ENCODE measurements at regions not wholly inside any gene's neighbourhood (a gene's known extent, or its start where the extent isn't known, plus 50 kb on each side); places are given as distances from the start of the nearest gene placed in this dataset.
"Not testable (repeated sequence)": the region's sequence is repeated elsewhere in the genome, so short reads cannot be mapped to it uniquely, and the experiment has no call there.

DNA sequence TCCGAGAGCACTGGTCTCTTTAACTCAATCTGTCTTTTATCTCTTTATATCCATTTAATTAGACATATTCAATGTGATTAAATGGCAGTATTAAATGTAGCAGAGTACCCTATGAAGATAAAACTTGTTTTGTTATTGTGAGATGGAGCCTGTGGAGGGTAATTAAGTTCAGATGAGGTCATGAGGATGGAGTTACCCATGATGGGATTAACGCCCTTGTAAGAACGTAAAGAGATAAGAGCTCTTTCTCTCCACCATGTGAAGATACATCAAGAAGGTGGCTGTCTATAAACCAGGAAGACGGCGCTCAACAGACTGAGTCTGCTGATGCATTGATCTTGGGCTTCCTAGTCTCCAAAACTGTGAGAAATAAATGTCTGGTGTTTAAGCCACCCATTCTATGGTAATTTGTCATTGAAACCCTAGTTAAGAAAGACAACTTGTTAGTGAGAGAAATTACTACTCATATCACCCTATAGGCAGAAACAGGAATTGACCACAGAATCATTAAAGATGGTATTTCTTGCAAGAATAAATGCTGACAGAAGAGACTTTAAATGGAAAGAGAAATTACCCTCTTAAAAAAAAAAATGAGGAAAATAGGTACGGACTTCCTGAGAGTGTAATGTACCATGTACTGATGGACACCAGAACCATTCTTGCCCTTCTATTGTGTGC lies 738.7 kb upstream of the CHAC2 start:
- Histone ChIP-seq H3K4me3 (ENCODE audit: low read length) (no peak overlapping the region), H3K27ac (ENCODE audit: low read depth, low read length) (no peak overlapping the region), H3K9ac (ENCODE audit: low read depth, low read length) (no peak overlapping the region), H3K27me3 (ENCODE audit: insufficient read depth, low read length) (no peaks in the 10 kb centered on the region), H3K36me3 (ENCODE audit: insufficient read depth, low read length) (no peaks in the 10 kb centered on the region), H3K4me1 (ENCODE audit: insufficient read depth, low read length) (no peaks in the 10 kb centered on the region; the same call in 1 of the 2 replicates), H3K9me3 (ENCODE audit: insufficient read depth, low read depth, low read length) (no peaks in the 10 kb centered on the region)
- 98% methylated on average over 6 of the region's 6 CpGs for WGBS

DNA sequence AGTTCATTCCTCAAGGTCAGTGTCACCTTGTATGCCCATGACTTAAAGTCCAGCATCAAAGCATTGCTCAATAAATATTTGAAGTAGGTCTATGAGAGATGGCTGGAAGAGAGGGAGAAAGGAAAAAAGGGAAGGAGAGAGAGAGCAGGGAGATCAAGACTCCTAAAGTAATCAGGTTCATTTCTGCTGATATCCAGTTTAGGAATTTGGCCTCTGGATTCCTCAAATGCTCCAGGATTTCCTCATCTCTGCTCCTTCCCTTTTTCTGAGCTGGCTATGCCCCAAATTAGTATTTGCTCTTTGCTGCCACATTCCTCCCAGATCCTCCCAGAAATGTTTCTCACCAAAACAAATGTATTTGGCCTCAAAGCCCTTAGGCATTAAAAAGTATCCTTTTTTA lies 739.4 kb upstream of the CHAC2 start:
- Histone ChIP-seq H3K36me3 (ENCODE audit: insufficient read depth, low read length) (no peaks in the 10 kb centered on the region), H3K27me3 (ENCODE audit: insufficient read depth, low read length) (no peaks in the 10 kb centered on the region), H3K27ac (ENCODE audit: low read depth, low read length) (no peak overlapping the region), H3K4me3 (ENCODE audit: low read length) (no peak overlapping the region), H3K9ac (ENCODE audit: low read depth, low read length) (no peak overlapping the region), H3K4me1 (ENCODE audit: insufficient read depth, low read length) (no peaks in the 10 kb centered on the region; the same call in 1 of the 2 replicates), H3K9me3 (ENCODE audit: insufficient read depth, low read depth, low read length) (no peaks in the 10 kb centered on the region)

DNA sequence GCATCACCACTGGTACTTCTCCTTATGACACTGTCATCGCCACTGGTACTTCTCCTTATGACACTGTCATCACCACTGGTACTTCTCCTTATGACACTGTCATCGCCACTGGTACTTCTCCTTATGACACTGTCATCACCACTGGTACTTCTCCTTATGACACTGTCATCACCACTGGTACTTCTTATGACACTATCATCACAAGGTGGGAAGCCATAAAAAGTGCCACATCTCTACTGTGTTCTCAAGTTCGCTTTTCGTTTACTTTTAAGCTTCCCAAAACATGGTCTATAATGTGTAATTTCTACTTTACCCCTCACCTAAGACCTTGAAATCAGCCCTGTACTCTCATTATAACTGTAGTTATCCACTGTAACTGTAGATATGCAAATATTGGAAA lies 745.4 kb upstream of the CHAC2 start:
- not testable (repeated sequence) for H3K27me3 ChIP-seq (ENCODE audit: insufficient read depth, low read length); H3K36me3 ChIP-seq (ENCODE audit: insufficient read depth, low read length); H3K9me3 ChIP-seq (ENCODE audit: insufficient read depth, low read depth, low read length); H3K9ac ChIP-seq (ENCODE audit: low read depth, low read length); H3K4me1 ChIP-seq (ENCODE audit: insufficient read depth, low read length); H3K4me3 ChIP-seq (ENCODE audit: low read length); H3K27ac ChIP-seq (ENCODE audit: low read depth, low read length)
- 92% methylated on average over 4 of the region's 4 CpGs for WGBS

DNA sequence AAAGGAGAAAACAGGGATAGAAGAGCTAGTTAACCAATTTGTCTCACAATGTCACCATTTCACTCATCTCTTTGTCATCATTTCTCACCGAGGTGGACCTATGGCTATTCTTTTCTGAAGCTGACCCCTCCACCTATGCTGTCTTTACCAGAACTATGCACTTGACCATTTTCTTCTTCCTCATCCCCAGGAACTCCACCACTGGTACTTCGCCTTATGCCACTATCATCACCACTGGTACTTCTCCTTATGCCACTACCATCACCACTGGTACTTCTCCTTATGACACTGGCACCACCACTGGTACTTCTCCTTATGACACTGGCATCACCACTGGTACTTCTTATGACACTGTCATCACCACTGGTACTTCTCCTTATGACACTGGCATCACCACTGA lies 745.8 kb upstream of the CHAC2 start:
- no peak overlapping the region for H3K27ac ChIP-seq (ENCODE audit: low read depth, low read length)
- H3K9ac ChIP-seq (ENCODE audit: low read depth, low read length) = no peak overlapping the region
- no peaks in the 10 kb centered on the region for H3K27me3 ChIP-seq (ENCODE audit: insufficient read depth, low read length)
- H3K4me1 ChIP-seq (ENCODE audit: insufficient read depth, low read length) = no peaks in the 10 kb centered on the region
- WGBS = 95% methylated on average over 2 of the region's 2 CpGs
- H3K4me3 ChIP-seq (ENCODE audit: low read length) = no peak overlapping the region
- no peaks in the 10 kb centered on the region for H3K36me3 ChIP-seq (ENCODE audit: insufficient read depth, low read length)
- H3K9me3 ChIP-seq (ENCODE audit: insufficient read depth, low read depth, low read length) = no peaks in the 10 kb centered on the region

DNA sequence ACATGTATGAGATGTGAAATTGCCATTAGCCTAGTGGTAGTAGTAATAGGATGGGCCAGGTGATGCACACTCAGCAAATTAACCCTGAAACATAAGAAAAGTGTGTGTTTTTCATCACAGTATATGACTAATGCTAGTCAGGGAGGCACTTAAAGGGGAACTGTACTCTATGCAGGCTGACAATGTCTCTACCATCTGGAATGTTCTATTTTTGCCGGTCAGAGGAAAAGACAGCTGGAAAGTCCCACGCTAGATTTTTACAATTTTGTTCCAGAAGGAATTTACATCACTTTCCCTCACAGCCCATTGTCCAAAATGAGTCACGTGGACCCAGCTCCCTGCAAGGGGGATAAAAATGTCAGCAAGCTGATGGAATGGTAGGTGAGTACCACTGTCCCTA lies 746.3 kb upstream of the CHAC2 start:
- Histone ChIP-seq H3K36me3 (ENCODE audit: insufficient read depth, low read length) (no peaks in the 10 kb centered on the region), H3K9ac (ENCODE audit: low read depth, low read length) (no peak overlapping the region), H3K27ac (ENCODE audit: low read depth, low read length) (no peak overlapping the region), H3K4me3 (ENCODE audit: low read length) (no peak overlapping the region), H3K4me1 (ENCODE audit: insufficient read depth, low read length) (no peaks in the 10 kb centered on the region), H3K9me3 (ENCODE audit: insufficient read depth, low read depth, low read length) (no peaks in the 10 kb centered on the region), H3K27me3 (ENCODE audit: insufficient read depth, low read length) (no peaks in the 10 kb centered on the region)
- WGBS = 93% methylated on average over 2 of the region's 3 CpGs

DNA sequence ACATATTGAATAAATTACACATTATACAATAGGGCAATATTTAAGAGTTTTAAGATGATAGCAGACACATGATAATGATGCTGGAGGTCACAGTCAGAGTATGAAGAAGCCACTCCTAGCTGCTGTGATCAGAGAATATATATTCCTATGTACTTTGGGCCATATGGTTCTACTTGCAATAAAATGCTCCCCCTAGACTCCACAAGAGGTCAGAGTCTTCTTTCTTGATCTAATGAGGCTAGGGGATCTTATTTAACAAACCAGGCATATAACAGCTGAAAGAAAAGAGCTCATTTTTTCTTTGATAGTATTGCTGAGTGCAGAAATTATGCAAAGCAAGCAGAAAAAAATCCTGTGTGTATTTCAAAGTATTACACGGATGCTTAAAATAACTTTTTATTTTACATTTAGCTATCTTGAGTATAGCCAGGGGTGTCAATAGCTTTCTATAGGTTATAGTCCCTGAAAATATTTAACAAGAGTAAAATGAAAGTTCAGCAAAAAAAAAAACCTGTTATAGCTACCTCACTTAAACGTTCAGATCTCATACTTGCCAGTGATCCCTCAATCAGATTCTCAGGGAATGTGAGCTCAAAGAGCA lies 748.7 kb upstream of the CHAC2 start:
- Histone ChIP-seq H3K4me1 (ENCODE audit: insufficient read depth, low read length) (no peaks in the 10 kb centered on the region), H3K4me3 (ENCODE audit: low read length) (no peak overlapping the region), H3K9ac (ENCODE audit: low read depth, low read length) (no peak overlapping the region), H3K9me3 (ENCODE audit: insufficient read depth, low read depth, low read length) (no peaks in the 10 kb centered on the region), H3K36me3 (ENCODE audit: insufficient read depth, low read length) (no peaks in the 10 kb centered on the region), H3K27ac (ENCODE audit: low read depth, low read length) (no peak overlapping the region), H3K27me3 (ENCODE audit: insufficient read depth, low read length) (no peaks in the 10 kb centered on the region)
- WGBS = 92% methylated on average over 1 of the region's 2 CpGs

DNA sequence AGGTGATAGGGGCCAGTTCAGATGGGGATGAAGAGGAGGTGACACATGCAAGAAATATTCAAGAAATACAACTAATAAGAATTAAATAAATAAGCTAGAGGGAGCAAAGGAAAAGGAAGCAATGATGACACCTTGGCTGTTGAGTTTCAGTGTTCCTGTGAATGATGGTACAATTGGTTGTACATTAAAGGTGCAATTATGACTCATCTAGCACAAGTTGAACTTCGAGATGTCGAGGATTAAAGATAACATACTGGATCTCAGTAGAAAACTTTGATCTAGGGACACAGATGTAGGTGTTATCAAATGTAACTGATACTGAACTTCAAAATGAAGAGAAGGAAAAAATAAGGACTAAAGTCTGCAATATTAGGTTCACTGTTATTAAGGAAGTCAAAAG lies 760.6 kb upstream of the CHAC2 start:
- Histone ChIP-seq H3K36me3 (ENCODE audit: insufficient read depth, low read length) (no peaks in the 10 kb centered on the region), H3K27ac (ENCODE audit: low read depth, low read length) (no peak overlapping the region), H3K9ac (ENCODE audit: low read depth, low read length) (no peak overlapping the region), H3K27me3 (ENCODE audit: insufficient read depth, low read length) (no peaks in the 10 kb centered on the region), H3K9me3 (ENCODE audit: insufficient read depth, low read depth, low read length) (no peaks in the 10 kb centered on the region), H3K4me1 (ENCODE audit: insufficient read depth, low read length) (no peaks in the 10 kb centered on the region), H3K4me3 (ENCODE audit: low read length) (no peak overlapping the region)
- WGBS = 93% methylated on average over 2 of the region's 2 CpGs

DNA sequence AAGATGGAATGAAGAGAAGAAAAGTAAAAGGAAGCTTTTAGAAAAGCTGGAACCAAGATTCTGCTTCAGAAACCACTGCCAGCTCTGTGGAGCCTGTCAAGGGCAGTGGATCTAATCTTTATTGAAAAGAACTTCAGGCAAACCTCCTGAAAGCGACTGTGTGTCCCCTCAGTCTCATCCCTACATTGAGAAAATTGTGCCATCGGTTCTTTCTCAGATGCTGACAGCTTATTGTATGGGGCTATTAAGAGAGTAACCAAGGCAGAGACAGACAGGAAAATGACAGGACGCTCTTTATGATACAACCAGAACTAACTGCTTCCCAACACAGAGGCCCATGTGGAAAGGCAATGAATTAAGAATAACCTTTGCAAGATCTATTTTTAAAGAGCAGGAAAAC lies 763.2 kb upstream of the CHAC2 start:
- WGBS = 95% methylated on average over 3 of the region's 3 CpGs
- no peaks in the 10 kb centered on the region for H3K27me3 ChIP-seq (ENCODE audit: insufficient read depth, low read length)

DNA sequence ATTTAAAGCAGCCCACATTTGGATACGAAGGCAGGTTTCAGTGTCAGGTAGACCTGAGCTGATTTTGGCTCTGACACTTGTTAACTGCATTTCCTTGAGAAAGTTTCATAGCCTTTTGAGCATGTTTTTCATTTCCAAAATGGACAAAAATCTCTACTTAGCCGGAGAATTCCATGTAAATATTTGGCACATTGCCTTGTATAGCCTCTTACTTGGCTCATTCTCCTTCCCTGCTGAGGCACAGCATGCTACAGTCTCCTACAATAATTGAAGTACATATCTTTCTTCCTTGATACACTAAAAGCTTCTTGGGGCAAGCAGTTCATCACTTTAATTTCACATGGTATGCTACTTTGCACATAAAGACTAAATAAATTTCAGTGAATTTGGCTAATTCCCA lies 772.2 kb upstream of the CHAC2 start:
- Histone ChIP-seq H3K4me3 (ENCODE audit: low read length) (no peak overlapping the region), H3K27ac (ENCODE audit: low read depth, low read length) (no peak overlapping the region), H3K27me3 (ENCODE audit: insufficient read depth, low read length) (no peaks in the 10 kb centered on the region), H3K36me3 (ENCODE audit: insufficient read depth, low read length) (no peaks in the 10 kb centered on the region), H3K9ac (ENCODE audit: low read depth, low read length) (no peak overlapping the region), H3K4me1 (ENCODE audit: insufficient read depth, low read length) (no peaks in the 10 kb centered on the region), H3K9me3 (ENCODE audit: insufficient read depth, low read depth, low read length) (0 out of 2 replicates have a peak, but pooled peaks cover 7% of the 10 kb centered on the region)
- 93% methylated on average over 2 of the region's 2 CpGs for WGBS

More for the DNA sequence above, 763.2 kb upstream of the CHAC2 start:
- no peak overlapping the region for H3K4me3 ChIP-seq (ENCODE audit: low read length)
- H3K27ac ChIP-seq (ENCODE audit: low read depth, low read length) = no peak overlapping the region
- H3K9ac ChIP-seq (ENCODE audit: low read depth, low read length) = no peak overlapping the region
- H3K4me1 ChIP-seq (ENCODE audit: insufficient read depth, low read length) = no peaks in the 10 kb centered on the region
- no peaks in the 10 kb centered on the region for H3K9me3 ChIP-seq (ENCODE audit: insufficient read depth, low read depth, low read length)
- no peaks in the 10 kb centered on the region for H3K36me3 ChIP-seq (ENCODE audit: insufficient read depth, low read length)

DNA sequence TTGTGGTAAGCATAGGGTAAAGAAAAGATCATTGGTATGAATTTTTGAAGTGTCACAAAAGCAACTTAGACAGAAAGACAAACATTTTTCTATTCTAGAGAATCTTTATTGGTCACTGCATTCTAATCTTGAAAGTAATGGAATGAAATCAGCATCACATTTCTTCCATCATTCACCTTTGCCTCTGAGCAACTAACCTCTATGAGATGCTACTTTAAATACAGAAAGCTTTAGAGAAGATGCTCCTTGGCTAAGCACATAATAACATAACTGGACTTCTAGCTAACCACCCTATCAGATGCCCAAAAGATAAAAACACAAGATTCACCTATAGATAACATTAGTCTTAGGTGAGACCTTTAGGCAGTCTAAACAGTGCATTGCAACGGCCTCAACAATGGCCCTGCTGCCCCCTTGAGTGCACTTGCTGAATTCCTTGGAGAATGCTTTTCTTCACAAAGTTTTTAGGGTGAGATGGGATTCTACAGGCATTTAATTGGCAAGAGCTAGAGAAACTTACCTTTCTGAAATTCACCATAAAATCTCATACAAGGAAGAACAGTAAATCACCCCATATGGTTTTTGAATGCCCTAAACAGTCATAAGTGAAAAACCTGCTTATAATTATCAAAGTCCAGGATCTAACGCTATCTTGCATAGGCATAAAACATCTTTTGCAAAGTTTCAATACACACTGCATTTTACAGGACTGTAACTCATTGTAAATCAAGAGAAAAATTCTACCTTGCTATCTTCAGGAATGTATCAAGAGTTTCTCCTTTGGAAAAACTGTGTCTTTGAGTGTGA lies 791.3 kb upstream of the CHAC2 start:
- Histone ChIP-seq H3K27ac (ENCODE audit: low read depth, low read length) (no peak overlapping the region), H3K9ac (ENCODE audit: low read depth, low read length) (no peak overlapping the region), H3K4me1 (ENCODE audit: insufficient read depth, low read length) (no peaks in the 10 kb centered on the region), H3K27me3 (ENCODE audit: insufficient read depth, low read length) (no peaks in the 10 kb centered on the region), H3K9me3 (ENCODE audit: insufficient read depth, low read depth, low read length) (no peaks in the 10 kb centered on the region), H3K4me3 (ENCODE audit: low read length) (no peak overlapping the region), H3K36me3 (ENCODE audit: insufficient read depth, low read length) (no peaks in the 10 kb centered on the region)
- 51% methylated on average over 2 of the region's 2 CpGs for WGBS

DNA sequence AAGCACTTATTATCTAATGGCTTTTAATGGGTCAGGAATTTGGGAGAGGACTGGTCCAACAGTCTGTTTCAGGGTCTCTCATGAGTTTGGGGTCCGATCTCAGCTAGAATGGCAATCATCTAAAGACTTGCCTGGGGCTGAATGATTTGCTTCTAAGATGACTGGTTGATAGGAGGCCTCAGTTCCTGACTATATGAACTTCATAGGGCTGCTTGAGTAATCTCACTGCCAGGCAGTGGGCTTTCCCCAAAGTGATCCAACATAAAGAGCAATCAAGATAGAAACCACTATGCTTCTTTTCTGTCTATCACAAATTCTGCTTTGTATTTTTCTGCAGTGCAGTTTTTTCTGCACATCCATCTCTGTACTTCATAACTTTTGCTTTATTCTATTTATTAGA lies 793.5 kb upstream of the CHAC2 start:
- Histone ChIP-seq H3K4me1 (ENCODE audit: insufficient read depth, low read length) (no peaks in the 10 kb centered on the region), H3K9me3 (ENCODE audit: insufficient read depth, low read depth, low read length) (no peaks in the 10 kb centered on the region), H3K27ac (ENCODE audit: low read depth, low read length) (no peak overlapping the region), H3K9ac (ENCODE audit: low read depth, low read length) (no peak overlapping the region), H3K27me3 (ENCODE audit: insufficient read depth, low read length) (no peaks in the 10 kb centered on the region), H3K4me3 (ENCODE audit: low read length) (no peak overlapping the region), H3K36me3 (ENCODE audit: insufficient read depth, low read length) (no peaks in the 10 kb centered on the region)
- WGBS = 94% methylated on average over 1 of the region's 1 CpG
